Thyroid gland (tissue), 4 donors: ENCODE measurements at regions not wholly inside any gene's neighbourhood (a gene's known extent, or its start where the extent isn't known, plus 50 kb on each side); places are given as distances from the start of the nearest gene placed in this dataset.

Source experiments
- DNase-seq, 2 donors: peaks; one replicate each; pipeline ENCODE4 v3.0.0-alpha.2; 2019
- H3K27ac ChIP-seq, 3 donors: fragments of 200-600 bp; sonication (generic); 1 replicate in 2 of 3; 2 replicates in 1 of 3; pipeline ENCODE4 v1.5.1; 2016 to 2019; ENCODE audit warnings: mild to moderate bottlenecking in 1 of 3, moderate library complexity in 1 of 3
- H3K27me3 ChIP-seq: fragments of 200-600 bp; sonication (generic); one replicate; pipeline ENCODE4 v1.5.1; 2019
- H3K36me3 ChIP-seq, 2 donors: fragments of 200-600 bp; sonication (generic); one replicate each; pipeline ENCODE4 v1.5.1; 2016 to 2019
- H3K4me1 ChIP-seq, 2 donors: fragments of 200-600 bp; sonication (generic); one replicate each; pipeline ENCODE4 v1.5.1; 2017 to 2019
- H3K4me3 ChIP-seq, 3 donors: fragments of 200-600 bp; sonication (generic); replicated peaks in 1 of 3; 1 replicate in 2 of 3; 2 replicates in 1 of 3; pipeline ENCODE4 v1.5.1; 2016; ENCODE audit warnings: mild to moderate bottlenecking in 1 of 3
- H3K9me3 ChIP-seq: fragments of 200-600 bp; sonication (generic); one replicate; pipeline ENCODE4 v1.5.1; 2017
- POLR2A ChIP-seq, 2 donors: fragments of 450-650 bp; IDR thresholded peaks; one replicate each; pipeline ENCODE4 v1.6.1; 2017; ENCODE audit warnings: antibody characterized with exemption in 2 of 2, mild to moderate bottlenecking in 2 of 2, moderate library complexity in 1 of 2
- WGBS, 2 donors: methylation state at CpG; one replicate each; pipeline ENCODE4 v1.1.5; 2017; 5-methylcytosine and 5-hydroxymethylcytosine counted together
- intact Hi-C: fragments of 100-400 bp; cut with DNase I; formaldehyde crosslinking; loops from one replicate; pipeline ENCODE4 v1.15.1; 2023
- TF ChIP-seq, protein P1 (sequence below), 6 experiments: fragments of 200-600 bp in 3 of 6; fragments of 450-650 bp in 3 of 6; sonication (generic) in 3 of 6; IDR thresholded peaks; one replicate each; pipeline ENCODE4 v1.5.1; 2016 to 2019; ENCODE audit warnings: antibody characterized with exemption in 6 of 6, mild to moderate bottlenecking in 2 of 6, inconsistent platforms in 1 of 6, moderate library complexity in 1 of 6

DNA sequence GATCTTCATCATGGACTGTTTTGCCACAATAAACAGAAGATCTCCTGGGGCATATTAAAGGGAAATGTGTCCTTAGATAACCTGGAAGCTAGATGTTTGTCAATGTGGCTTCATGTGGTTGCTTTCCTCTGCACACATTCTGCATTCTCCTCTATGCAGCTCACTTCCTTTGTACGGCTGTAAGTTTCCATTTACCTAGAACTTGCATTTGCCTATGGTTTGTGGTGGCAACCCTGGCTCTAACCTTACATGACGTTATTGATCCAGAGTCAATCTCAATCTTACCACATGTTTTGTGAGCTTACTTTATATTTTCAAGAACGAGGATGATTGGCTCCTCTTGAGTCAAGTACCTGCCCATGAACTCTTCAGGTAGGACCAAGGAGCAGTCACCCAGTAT is 863.1 kb downstream of the MAFB start:
- H3K36me3 ChIP-seq: no peaks in the 10 kb centered on the region
- H3K27me3 ChIP-seq: no peaks in the 10 kb centered on the region
- H3K4me1 ChIP-seq: no peaks in the 10 kb centered on the region
- no peaks in the 10 kb centered on the region for H3K9me3 ChIP-seq
- H3K27ac ChIP-seq: no peak overlapping the region
- no peak for TF ChIP-seq POLR2A (IDR thresholded peaks at IDR 0.05)
- TF ChIP-seq, protein P1, sequence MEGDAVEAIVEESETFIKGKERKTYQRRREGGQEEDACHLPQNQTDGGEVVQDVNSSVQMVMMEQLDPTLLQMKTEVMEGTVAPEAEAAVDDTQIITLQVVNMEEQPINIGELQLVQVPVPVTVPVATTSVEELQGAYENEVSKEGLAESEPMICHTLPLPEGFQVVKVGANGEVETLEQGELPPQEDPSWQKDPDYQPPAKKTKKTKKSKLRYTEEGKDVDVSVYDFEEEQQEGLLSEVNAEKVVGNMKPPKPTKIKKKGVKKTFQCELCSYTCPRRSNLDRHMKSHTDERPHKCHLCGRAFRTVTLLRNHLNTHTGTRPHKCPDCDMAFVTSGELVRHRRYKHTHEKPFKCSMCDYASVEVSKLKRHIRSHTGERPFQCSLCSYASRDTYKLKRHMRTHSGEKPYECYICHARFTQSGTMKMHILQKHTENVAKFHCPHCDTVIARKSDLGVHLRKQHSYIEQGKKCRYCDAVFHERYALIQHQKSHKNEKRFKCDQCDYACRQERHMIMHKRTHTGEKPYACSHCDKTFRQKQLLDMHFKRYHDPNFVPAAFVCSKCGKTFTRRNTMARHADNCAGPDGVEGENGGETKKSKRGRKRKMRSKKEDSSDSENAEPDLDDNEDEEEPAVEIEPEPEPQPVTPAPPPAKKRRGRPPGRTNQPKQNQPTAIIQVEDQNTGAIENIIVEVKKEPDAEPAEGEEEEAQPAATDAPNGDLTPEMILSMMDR (IDR thresholded peaks at IDR 0.05): no peak
- H3K4me3 ChIP-seq: no peak overlapping the region
- intact Hi-C loops: no loop called here
- DNase-seq: no peak
- 61 to 71% methylated on average over 3 of the region's 3 CpGs for WGBS, 2 donors

DNA sequence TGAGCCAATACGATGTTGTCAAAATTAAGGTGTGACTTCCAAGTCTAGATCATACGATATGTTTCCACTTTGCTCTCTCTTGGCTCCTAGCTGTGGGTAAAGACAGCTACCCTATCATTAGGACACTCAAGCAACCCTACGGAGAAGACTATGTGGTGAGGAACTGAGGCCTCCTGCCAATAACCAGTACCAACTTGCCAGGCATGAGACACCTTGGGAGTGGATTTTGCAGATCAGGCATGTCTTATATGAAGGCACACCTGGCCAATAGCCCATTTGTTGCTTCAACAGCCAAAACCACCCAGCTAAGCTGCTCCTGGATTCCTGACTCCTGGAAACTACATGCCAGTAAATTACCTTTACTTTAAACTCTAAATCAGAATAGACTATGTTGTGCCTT is 863.4 kb downstream of the DHX35 start:
- no peaks in the 10 kb centered on the region for H3K36me3 ChIP-seq
- no peaks in the 10 kb centered on the region for H3K9me3 ChIP-seq
- intact Hi-C loops: no loop called here
- H3K4me3 ChIP-seq: no peak overlapping the region
- 79 to 96% methylated on average over 3 of the region's 3 CpGs for WGBS, 2 donors
- TF ChIP-seq, protein P1 (IDR thresholded peaks at IDR 0.05): no peak
- no peak for TF ChIP-seq POLR2A (IDR thresholded peaks at IDR 0.05)
- no peaks in the 10 kb centered on the region for H3K27me3 ChIP-seq
- DNase-seq: no peak
- no peak overlapping the region for H3K27ac ChIP-seq
- H3K4me1 ChIP-seq: no peaks in the 10 kb centered on the region

DNA sequence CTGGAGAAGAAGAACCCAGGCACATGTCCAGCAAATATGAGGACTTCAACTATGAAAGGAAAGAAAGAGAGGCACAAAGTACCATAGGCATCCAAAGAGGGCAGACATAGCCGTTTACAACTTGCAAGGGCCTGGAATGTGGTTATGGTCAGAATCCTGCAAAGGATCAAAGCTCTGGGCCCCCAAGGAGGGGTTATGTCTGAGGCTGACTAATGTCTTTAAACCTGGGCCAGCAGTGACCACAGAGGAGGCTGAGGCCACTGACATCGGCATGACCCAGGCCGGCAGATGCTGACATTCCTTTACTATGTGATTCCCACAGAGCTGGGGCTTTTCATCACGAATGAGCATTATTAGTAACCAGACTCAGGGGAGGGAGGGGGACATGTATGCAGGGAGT is 861.1 kb downstream of the DHX35 start:
- Histone ChIP-seq H3K4me1 (no peaks in the 10 kb centered on the region), H3K27ac (no peak overlapping the region), H3K4me3 (no peak overlapping the region), H3K27me3 (no peaks in the 10 kb centered on the region), H3K36me3 (no peaks in the 10 kb centered on the region), H3K9me3 (no peaks in the 10 kb centered on the region)
- DNase-seq: no peak
- WGBS, 2 donors: 77 to 80% methylated on average over 4 of the region's 4 CpGs
- TF ChIP-seq, protein P1 (IDR thresholded peaks at IDR 0.05): no peak
- TF ChIP-seq POLR2A (IDR thresholded peaks at IDR 0.05): no peak
- intact Hi-C loops: no loop called here

DNA sequence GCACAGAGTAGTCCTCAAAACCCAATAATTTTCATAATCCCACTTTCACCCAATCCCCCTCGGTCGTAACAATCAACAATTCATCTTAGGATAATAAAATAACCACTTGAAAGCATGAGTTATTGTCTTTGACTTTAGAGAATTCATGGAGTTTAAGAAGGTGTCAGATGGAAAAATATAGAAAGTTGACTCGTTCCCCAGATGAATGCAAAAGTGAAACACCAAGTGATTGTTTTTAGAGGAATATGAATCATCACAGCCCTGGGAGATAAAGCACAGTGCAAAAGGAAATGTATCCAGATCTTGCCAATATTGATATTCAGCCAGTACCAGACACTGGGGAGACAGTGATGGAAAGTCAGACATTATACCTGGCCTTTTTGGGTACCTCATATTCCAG is 860.5 kb downstream of the DHX35 start:
- Histone ChIP-seq H3K27ac (no peak overlapping the region), H3K36me3 (no peaks in the 10 kb centered on the region), H3K4me3 (no peak overlapping the region), H3K9me3 (no peaks in the 10 kb centered on the region), H3K4me1 (no peaks in the 10 kb centered on the region), H3K27me3 (no peaks in the 10 kb centered on the region)
- DNase-seq: no peak
- intact Hi-C loops: no loop called here
- TF ChIP-seq, protein P1 (IDR thresholded peaks at IDR 0.05): no peak
- no peak for TF ChIP-seq POLR2A (IDR thresholded peaks at IDR 0.05)
- WGBS, 2 donors: 75 to 77% methylated on average over 3 of the region's 3 CpGs

DNA sequence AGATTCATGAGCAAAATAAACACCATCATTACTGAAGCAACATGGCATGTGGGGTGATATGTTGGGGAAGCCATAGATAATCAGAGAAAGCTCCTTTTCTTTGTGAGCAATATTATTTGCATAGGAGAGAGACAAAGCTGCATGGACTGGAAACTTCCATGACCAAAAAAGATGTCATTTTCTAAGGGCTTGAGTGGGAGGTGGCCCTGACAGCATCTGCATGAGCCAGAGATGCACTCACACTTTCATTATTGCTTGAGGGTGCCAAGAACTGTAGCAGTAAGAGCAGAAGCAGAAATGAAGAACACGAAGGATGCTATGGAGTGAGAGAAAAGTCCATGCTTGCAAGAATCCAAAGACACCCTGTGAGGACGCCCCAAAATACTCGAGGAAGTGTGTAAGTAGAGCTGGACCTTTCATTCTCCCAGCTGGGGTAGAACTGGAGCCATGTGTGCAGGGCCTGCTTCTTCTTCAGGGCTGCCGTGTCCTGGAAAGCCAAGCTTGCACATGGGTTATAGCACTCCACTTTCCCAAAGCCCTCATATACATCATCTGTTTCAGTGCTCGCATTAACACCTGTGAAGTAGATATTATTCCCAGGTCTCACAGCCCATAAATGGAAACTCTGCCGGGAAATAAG is 851.2 kb downstream of the DHX35 start:
- TF ChIP-seq, protein P1 (IDR thresholded peaks at IDR 0.05): no peak
- no peak for TF ChIP-seq POLR2A (IDR thresholded peaks at IDR 0.05)
- Histone ChIP-seq H3K27ac (no peak overlapping the region), H3K9me3 (no peaks in the 10 kb centered on the region), H3K4me3 (no peak overlapping the region), H3K4me1 (no peaks in the 10 kb centered on the region), H3K36me3 (no peaks in the 10 kb centered on the region), H3K27me3 (no peaks in the 10 kb centered on the region)
- 92 to 96% methylated on average over 6 of the region's 6 CpGs for WGBS, 2 donors
- intact Hi-C loops: no loop called here
- no peak for DNase-seq
